ENCODE measurements at regions not wholly inside any gene's neighbourhood (a gene's known extent, or its start where the extent isn't known, plus 50 kb on each side); places are given as distances from the start of the nearest gene placed in this dataset.

DNA sequence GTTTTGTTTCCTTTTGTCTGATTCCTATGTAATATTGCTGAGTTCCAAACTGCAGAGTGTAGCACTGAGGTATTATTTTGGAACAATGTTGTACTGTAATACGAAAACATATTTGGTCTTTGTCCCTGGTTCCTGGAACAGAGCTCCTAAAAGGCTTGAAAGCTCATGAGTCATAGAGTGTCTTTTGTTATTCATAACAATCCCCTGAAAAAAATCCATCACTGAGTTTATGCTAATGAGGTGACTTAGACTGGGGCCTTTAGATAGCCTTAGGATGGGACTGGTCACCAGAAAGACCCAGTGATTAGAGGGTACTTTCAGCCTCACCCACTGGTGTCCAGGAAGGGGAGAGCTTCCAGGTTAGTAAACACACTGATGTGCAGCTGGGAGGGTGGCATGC, 132.7 kb upstream of the POU5F2 start:
- Histone ChIP-seq H3K36me3 (ENCODE audit: control insufficient read depth, insufficient read depth, low read length) (no peaks in the 10 kb centered on the region), H2AFZ (no peak overlapping the region), H3K4me2 (ENCODE audit: low read length) (no peak overlapping the region), H3K4me3 (ENCODE audit: low read depth, low read length) (no peak overlapping the region), H3K27ac (no peak overlapping the region), H3K9ac (no peak overlapping the region), H3K9me3 (ENCODE audit: control insufficient read depth, low read length) (no peaks in the 10 kb centered on the region), H3K27me3 (ENCODE audit: control insufficient read depth, insufficient read depth, low read length) (no peaks in the 10 kb centered on the region), H3K79me2 (no peaks in the 10 kb centered on the region), H3K4me1 (no peaks in the 10 kb centered on the region)
- no peak for TF ChIP-seq CTCF (IDR thresholded peaks at IDR 0.05)

GRCh38 chr5:93873211-93873736, 131.9 kb upstream of the POU5F2 start:
- no peak overlapping the region for H3K9ac ChIP-seq
- H3K4me1 ChIP-seq: no peaks in the 10 kb centered on the region
- H3K27me3 ChIP-seq (ENCODE audit: control insufficient read depth, insufficient read depth, low read length): no peaks in the 10 kb centered on the region
- no peak overlapping the region for H2AFZ ChIP-seq
- no peak for TF ChIP-seq CTCF (IDR thresholded peaks at IDR 0.05)
- H3K4me3 ChIP-seq (ENCODE audit: low read depth, low read length): no peak overlapping the region
- no peaks in the 10 kb centered on the region for H3K36me3 ChIP-seq (ENCODE audit: control insufficient read depth, insufficient read depth, low read length)
- H3K4me2 ChIP-seq (ENCODE audit: low read length): no peak overlapping the region
- no peak overlapping the region for H3K27ac ChIP-seq
- H3K9me3 ChIP-seq (ENCODE audit: control insufficient read depth, low read length): no peaks in the 10 kb centered on the region
- H3K79me2 ChIP-seq: no peaks in the 10 kb centered on the region

- H2AFZ ChIP-seq: no peak overlapping the region
- no peaks in the 10 kb centered on the region for H3K4me1 ChIP-seq
- no peak overlapping the region for H3K4me2 ChIP-seq (ENCODE audit: low read length)
- H3K9me3 ChIP-seq (ENCODE audit: control insufficient read depth, low read length): no peaks in the 10 kb centered on the region
- no peaks in the 10 kb centered on the region for H3K36me3 ChIP-seq (ENCODE audit: control insufficient read depth, insufficient read depth, low read length)
- H3K79me2 ChIP-seq: no peaks in the 10 kb centered on the region
- no peaks in the 10 kb centered on the region for H3K27me3 ChIP-seq (ENCODE audit: control insufficient read depth, insufficient read depth, low read length)
- no peak overlapping the region for H3K4me3 ChIP-seq (ENCODE audit: low read depth, low read length)
- no peak overlapping the region for H3K27ac ChIP-seq
- H3K9ac ChIP-seq: no peak overlapping the region
- TF ChIP-seq CTCF (IDR thresholded peaks at IDR 0.05): no peak
These were observed 129.2 kb upstream of the POU5F2 start for GRCh38 chr5:93870649-93871048.

DNA sequence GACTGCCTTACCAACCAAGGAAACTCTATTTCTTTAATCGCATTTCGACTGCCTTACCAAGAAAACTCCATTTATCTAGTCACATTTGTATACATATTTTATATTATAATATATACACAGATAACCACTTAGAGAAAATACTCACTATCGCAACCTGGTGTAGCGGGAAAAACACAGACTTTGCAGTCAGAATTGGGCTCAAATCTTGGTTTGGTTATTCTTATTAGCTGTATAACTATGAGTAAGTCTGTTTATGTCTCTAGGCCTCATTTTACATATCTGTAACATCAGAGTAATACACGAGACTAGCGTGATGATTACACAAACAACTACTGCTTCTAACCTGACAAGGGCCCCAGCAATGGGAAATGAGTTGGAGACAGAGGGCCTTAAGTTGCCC, 127.5 kb upstream of the POU5F2 start:
- H3K79me2 ChIP-seq: no peaks in the 10 kb centered on the region
- H3K27me3 ChIP-seq (ENCODE audit: control insufficient read depth, insufficient read depth, low read length): no peaks in the 10 kb centered on the region
- no peak for TF ChIP-seq CTCF (IDR thresholded peaks at IDR 0.05)

GRCh38 chr5:93850311-93850710, 108.9 kb upstream of the POU5F2 start:
- no peak overlapping the region for H3K4me2 ChIP-seq (ENCODE audit: low read length)
- H3K36me3 ChIP-seq (ENCODE audit: control insufficient read depth, insufficient read depth, low read length): no peaks in the 10 kb centered on the region
- no peaks in the 10 kb centered on the region for H3K27me3 ChIP-seq (ENCODE audit: control insufficient read depth, insufficient read depth, low read length)
- no peaks in the 10 kb centered on the region for H3K79me2 ChIP-seq
- H3K9ac ChIP-seq: no peak overlapping the region
- no peak overlapping the region for H3K4me3 ChIP-seq (ENCODE audit: low read depth, low read length)
- H2AFZ ChIP-seq: no peak overlapping the region
- no peaks in the 10 kb centered on the region for H3K9me3 ChIP-seq (ENCODE audit: control insufficient read depth, low read length)
- no peak overlapping the region for H3K27ac ChIP-seq
- no peaks in the 10 kb centered on the region for H3K4me1 ChIP-seq
- no peak for TF ChIP-seq CTCF (IDR thresholded peaks at IDR 0.05)

More for the DNA sequence above, 127.5 kb upstream of the POU5F2 start:
- Histone ChIP-seq H3K9me3 (ENCODE audit: control insufficient read depth, low read length) (no peaks in the 10 kb centered on the region), H3K36me3 (ENCODE audit: control insufficient read depth, insufficient read depth, low read length) (no peaks in the 10 kb centered on the region), H3K4me3 (ENCODE audit: low read depth, low read length) (no peak overlapping the region), H2AFZ (no peak overlapping the region), H3K4me1 (no peaks in the 10 kb centered on the region), H3K27ac (no peak overlapping the region), H3K9ac (no peak overlapping the region), H3K4me2 (ENCODE audit: low read length) (no peak overlapping the region)

All from parathyroid adenoma (tissue), 2 donors.